HepG2 (cell line): ENCODE measurements at regions not wholly inside any gene's neighbourhood (a gene's known extent, or its start where the extent isn't known, plus 50 kb on each side); places are given as distances from the start of the nearest gene placed in this dataset.

Experiments used
- small RNA-seq, 3 experiments: library from RNA; depleted of rRNA; stranded (forward); fragments of <200 nt; gene quantifications; one replicate each; pipeline ENCODE3, GENCODE V24; 2012; ENCODE audit warnings: low read depth in 2 of 3, low replicate concordance in 1 of 3; ENCODE audit not compliant: insufficient read length in 3 of 3, insufficient read depth in 2 of 3

Small RNA genes lying in the stretch of these regions (small RNA-seq; reads per million reads assigned to genes)
- gene RN7SL571P, result 0 reads per million in 3 experiments
